Endothelial cell of umbilical vein (primary cell): ENCODE measurements at regions not wholly inside any gene's neighbourhood (a gene's known extent, or its start where the extent isn't known, plus 50 kb on each side); places are given as distances from the start of the nearest gene placed in this dataset.

Source experiments
- CTCF ChIP-seq, 2 donors: IDR thresholded peaks; 1 replicate in 1 of 2; 2 replicates in 1 of 2; pipeline ENCODE4 v1.5.1; 2011; ENCODE audit warnings: low read length in 2 of 2, mild to moderate bottlenecking in 2 of 2, moderate library complexity in 2 of 2, control low read depth in 1 of 2, inconsistent platforms in 1 of 2, low read depth in 1 of 2; ENCODE audit not compliant: insufficient read depth in 1 of 2; ENCODE audit errors: extremely low read depth in 1 of 2
- EZH2 ChIP-seq: IDR thresholded peaks from 2 replicates; pipeline ENCODE4 v1.6.1; 2012; ENCODE audit warnings: borderline replicate concordance, low read depth, mild to moderate bottlenecking, moderate library complexity, low read length, inconsistent platforms; ENCODE audit not compliant: severe bottlenecking
- FOS ChIP-seq: IDR thresholded peaks from 2 replicates; pipeline ENCODE4 v1.6.1; 2011; ENCODE audit warnings: mild to moderate bottlenecking, low read length, moderate library complexity, borderline replicate concordance; ENCODE audit not compliant: insufficient read depth
- POLR2A ChIP-seq: IDR thresholded peaks from 2 replicates; pipeline ENCODE4 v1.6.1; 2012; ENCODE audit warnings: low read depth, mild to moderate bottlenecking, control low read depth, low read length
- POLR2AphosphoS5 ChIP-seq: IDR thresholded peaks from 2 replicates; pipeline ENCODE4 v1.6.1; 2012; ENCODE audit warnings: low read depth, mild to moderate bottlenecking, control low read depth, low read length, moderate library complexity; ENCODE audit not compliant: insufficient read depth

- no peak for TF ChIP-seq CTCF (IDR thresholded peaks at IDR 0.05; ENCODE audit: extremely low read depth in 1 of 2, insufficient read depth in 1 of 2, low read depth in 1 of 2, low read length in 2 of 2)
- no peak for TF ChIP-seq EZH2
- TF ChIP-seq POLR2A: no peak
- no peak for TF ChIP-seq POLR2AphosphoS5
- no peak for TF ChIP-seq FOS
These were observed 54.7 kb upstream of the LANCL2 start for GRCh38 chr7:55310287-55311025.
